GM12891 (cell line): ENCODE measurements at regions not wholly inside any gene's neighbourhood (a gene's known extent, or its start where the extent isn't known, plus 50 kb on each side); places are given as distances from the start of the nearest gene placed in this dataset.

ENCODE experiments used
- PAX5 ChIP-seq: IDR thresholded peaks from 2 replicates; pipeline ENCODE4 v1.6.1; 2011; ENCODE audit warnings: low read length, moderate library complexity, mild to moderate bottlenecking; ENCODE audit not compliant: insufficient read depth, severe bottlenecking
- POLR2A ChIP-seq: IDR thresholded peaks from 2 replicates; pipeline ENCODE4 v1.6.1; 2011; ENCODE audit warnings: low read depth, low read length, control low read depth
- POLR2AphosphoS5 ChIP-seq: IDR thresholded peaks from 2 replicates; pipeline ENCODE4 v1.6.1; 2011; ENCODE audit warnings: low read depth, low read length, control low read depth
- SPI1 ChIP-seq: IDR thresholded peaks from 2 replicates; pipeline ENCODE4 v1.6.1; 2011; ENCODE audit warnings: low read depth, low read length, control low read depth
- TAF1 ChIP-seq: IDR thresholded peaks from 2 replicates; pipeline ENCODE4 v1.6.1; 2011; ENCODE audit warnings: low read depth, low read length, control low read depth

DNA sequence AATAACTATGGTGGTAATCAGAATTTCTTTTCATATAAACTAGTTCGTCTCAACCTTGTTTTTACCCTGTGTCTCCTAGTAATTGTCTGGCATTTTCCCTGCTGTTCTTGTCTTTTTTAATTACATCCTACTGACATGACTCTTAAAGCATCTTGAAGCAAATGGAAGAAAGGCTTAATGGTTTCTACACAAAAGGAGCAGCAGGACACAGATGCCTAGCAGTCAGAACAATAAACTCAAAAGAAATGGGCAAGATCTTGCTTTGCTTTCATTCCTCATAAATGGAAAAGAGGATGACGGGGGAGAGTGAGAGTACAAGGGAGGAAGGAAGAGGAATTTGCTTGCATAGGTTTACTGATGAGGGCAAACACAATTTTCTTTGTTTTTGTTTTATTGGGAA, 293.2 kb upstream of the EMCN start:
- TF ChIP-seq POLR2AphosphoS5: no peak
- TF ChIP-seq POLR2A: no peak
- no peak for TF ChIP-seq TAF1
- no peak for TF ChIP-seq SPI1
- TF ChIP-seq PAX5: no peak
